HG02763 (cell line): ENCODE measurements at regions not wholly inside any gene's neighbourhood (a gene's known extent, or its start where the extent isn't known, plus 50 kb on each side); places are given as distances from the start of the nearest gene placed in this dataset.
A peak's percentile ranks its signal among the peaks of the same experiment; 100 is the strongest.

Source experiments
- ATAC-seq: cut with Tn5 transposase; IDR thresholded peaks from one replicate; pipeline ENCODE4 v1.9.1; 2021; ENCODE audit warnings: mild to moderate bottlenecking, moderate library complexity; ENCODE audit not compliant: unreplicated experiment

DNA sequence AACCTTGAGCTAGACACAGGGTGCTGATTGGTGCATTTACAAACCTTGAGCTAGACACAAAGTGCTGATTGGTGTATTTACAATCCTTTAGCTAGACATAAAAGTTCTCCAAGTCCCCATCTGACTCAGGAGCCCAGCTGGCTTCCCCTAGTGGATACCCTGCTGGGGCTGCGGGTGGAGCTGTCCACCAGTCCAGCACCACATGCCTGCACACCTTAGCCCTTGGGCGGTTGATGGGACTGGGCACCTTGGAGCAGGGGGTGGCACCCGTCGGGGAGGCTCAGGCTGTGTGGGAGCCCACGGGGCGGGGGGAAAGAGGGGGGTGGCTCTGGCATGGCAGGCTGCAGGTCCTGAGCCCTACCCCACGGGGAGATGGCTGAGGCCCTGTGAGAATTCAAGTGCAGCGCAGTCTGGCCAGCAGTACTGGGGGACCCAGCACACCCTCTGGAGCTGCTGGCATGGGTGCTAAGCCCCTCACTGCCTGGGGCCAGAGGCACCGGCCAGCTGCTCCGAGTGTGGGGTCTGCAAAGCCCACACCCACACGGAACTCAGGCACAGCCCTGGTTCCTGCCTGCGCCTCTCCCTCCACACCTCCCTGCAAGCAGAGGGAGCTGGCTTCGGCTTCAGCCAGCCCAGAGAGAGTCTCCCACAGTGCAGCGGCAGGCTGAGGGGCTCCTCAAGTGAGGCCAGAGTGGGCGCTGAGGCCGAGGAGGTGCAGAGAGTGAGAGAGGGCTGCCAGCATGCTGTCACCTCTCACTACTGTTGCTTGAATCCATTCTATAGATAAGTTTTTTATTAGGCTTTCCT is 369.8 kb upstream of the SMIM30 start:
- no peak for ATAC-seq

- no peak for ATAC-seq
These were observed 368.2 kb upstream of the SMIM30 start for GRCh38 chr7:113486548-113486947.

- ATAC-seq, result no peak
These were observed 365.3 kb upstream of the SMIM30 start for GRCh38 chr7:113483657-113484056.

DNA sequence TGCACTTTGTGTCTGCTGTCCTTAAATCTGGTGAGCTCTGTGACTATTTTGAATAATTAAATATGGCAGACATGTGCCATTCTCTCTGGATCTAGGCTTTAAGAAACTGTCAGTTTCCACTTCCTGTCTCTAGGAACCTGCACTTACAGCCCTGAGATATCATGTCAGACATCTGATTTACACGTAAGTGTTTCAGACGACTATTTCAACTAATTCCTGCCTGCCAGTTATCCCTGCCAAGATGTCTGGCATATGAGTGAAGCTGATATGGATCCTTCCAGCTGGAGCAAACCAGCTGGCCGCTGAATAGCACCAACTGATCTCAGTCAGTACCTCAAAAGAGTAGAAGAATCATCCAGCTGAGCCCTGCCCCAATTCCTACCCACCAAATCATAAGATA is 362.2 kb upstream of the SMIM30 start:
- ATAC-seq, result no peak

DNA sequence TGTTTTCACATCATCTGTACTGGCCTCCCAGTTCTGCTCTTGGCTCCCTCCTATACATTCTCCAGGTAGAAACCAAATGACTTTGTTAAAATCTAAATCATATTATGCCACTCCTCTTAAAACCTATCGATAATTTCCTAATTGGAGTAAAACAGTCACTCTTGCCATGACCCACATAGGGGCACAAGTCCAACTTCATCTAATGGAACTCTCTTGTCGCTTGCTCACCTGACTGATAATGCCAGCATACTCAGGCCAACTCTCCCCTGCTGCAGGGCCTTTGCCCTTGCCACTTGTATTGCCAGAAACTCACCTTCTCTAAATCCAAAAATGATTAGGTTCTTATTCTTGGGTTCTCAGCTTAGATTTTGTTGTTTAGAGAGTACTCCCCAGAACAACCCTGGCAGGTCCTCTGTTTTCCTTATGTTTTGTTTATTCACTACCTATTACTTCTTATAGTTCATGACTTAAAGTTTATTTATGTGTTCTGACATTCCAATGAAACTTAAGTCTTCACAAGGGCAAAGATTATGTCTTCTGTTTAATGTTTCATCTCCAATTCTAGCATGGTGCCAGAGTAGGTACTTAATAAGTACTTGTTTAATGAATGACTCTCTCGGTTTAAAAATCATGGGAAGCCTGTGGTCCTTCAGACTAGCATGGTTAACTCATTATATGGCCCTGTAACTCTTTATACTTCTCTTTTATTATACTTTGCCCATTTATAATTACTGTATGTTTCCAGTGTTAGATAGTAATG is 345.9 kb upstream of the SMIM30 start:
- no peak for ATAC-seq

DNA sequence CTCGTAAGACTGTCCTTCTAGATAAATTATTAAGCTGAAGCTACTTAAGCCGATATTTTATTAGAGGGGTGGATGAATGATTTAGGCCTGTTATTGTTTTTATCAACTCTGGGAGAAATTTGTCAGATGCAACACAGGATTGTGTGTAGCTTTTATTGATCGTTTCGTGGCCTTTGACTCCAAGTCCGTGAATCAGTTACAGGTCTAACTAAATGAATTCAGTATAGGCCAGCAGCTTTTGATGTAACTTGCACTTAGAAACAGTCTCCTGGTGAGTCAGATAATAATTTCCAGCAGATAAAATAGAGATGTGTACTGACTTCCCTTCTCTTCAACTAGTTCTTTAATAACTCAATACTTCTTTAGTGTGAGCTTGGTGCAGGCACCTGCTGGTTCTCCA is 341.7 kb upstream of the SMIM30 start:
- ATAC-seq, result no peak

- no peak for ATAC-seq
These were observed 338.2 kb upstream of the SMIM30 start for GRCh38 chr7:113456533-113456932.

DNA sequence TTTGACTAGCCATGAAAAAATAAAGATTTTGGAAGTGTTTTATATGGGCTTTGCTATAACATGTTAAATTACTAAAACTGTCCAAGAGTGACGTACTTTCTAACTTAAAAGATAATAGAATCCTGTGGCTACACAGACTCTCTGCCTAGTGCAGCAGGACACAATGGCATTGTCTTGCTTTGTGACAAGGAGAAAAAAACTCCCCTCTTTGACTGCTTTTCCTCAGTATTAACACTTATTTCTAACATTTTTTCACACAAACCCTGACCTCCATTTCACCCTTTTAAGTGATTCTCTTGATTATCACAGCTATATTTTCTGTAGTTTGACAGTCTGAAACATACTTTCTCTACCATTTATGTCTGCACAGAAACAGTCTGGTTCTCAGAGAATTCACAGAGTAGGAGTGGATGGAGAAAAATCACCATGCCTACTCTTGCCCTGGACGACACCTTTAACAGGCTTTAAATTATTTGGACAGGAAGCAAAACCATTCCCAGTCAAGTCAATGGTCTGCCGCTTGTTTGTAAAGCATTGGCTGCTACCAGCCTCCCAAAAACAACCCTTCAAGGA is 336.3 kb upstream of the SMIM30 start:
- ATAC-seq, result no peak

GRCh38 chr7:113452245-113452644 is 333.9 kb upstream of the SMIM30 start:
- ATAC-seq, result no peak

- no peak for ATAC-seq
These were observed 328.4 kb upstream of the SMIM30 start for GRCh38 chr7:113446791-113447190.

DNA sequence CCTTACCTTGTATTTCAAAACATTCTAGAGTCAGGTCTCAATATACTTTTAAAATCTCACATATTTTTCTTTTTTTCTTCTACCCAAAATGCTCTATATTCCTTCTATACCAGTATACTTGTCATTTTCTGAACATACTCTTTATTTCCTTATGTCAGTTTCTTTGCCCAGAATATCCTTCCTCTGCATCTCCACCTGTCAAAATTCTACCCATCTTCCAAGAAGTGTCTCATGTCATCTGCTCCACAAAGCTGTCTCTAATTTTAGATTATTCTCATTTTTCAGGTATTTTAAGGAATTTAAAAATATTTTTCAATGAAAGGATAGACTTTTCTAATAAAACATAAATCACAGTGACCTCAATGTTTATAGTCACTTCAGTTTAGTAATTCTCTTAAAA is 328.0 kb upstream of the SMIM30 start:
- ATAC-seq, result no peak

GRCh38 chr7:113444261-113444660 is 325.9 kb upstream of the SMIM30 start:
- ATAC-seq, result no peak

- no peak for ATAC-seq
These were observed 321.8 kb upstream of the SMIM30 start for GRCh38 chr7:113440173-113440572.

DNA sequence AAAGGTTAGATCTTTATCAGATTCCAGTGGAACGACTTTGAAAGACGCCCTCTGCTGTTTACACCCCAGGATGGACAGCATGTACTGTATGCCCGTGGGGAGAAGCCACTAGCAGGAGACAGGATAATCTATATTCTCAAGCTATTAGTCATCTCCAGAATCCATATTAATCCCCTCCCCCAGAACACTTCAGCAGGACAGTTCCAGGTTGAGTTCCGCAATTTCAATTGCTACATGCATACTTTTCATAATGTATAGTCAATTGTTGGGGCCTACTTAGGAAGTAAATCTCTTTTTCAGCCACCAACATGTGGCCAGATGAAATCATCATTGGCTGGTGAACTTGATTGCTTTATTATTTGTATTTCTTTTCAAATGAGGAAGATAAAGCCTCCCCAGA is 313.1 kb upstream of the SMIM30 start:
- ATAC-seq, result no peak

GRCh38 chr7:113424185-113424817 is 305.9 kb upstream of the SMIM30 start:
- no peak for ATAC-seq

DNA sequence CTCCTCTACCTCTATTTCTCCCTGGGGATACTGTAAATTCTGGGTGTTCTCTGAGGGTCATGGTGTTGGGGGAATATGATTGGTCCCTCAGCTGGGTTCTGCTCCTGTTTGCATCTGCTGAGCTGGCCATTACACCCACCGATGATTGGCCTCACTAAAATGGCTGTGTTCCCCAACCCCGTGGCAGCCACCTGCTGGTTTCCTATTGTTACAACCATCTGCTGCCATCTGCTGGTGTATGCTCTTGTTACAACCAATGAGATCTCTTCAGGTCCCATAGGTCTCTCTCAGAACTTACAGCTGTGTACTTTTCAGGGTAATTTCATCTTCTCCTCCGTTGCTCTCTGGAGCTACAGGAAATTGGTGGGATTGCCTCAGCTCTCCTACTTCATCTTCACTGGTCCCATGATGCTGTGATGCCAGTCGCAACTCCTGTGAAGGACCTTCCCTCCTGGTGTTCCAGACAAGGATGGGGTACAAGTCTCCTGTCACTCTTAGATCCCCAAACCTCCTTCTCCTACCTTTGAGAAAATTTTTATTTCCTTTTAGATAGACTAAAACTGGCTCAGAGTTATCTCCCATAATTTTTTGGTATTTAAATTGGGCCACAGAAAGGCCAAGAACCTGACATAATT is 303.5 kb upstream of the SMIM30 start:
- peak; percentile 100 for ATAC-seq

DNA sequence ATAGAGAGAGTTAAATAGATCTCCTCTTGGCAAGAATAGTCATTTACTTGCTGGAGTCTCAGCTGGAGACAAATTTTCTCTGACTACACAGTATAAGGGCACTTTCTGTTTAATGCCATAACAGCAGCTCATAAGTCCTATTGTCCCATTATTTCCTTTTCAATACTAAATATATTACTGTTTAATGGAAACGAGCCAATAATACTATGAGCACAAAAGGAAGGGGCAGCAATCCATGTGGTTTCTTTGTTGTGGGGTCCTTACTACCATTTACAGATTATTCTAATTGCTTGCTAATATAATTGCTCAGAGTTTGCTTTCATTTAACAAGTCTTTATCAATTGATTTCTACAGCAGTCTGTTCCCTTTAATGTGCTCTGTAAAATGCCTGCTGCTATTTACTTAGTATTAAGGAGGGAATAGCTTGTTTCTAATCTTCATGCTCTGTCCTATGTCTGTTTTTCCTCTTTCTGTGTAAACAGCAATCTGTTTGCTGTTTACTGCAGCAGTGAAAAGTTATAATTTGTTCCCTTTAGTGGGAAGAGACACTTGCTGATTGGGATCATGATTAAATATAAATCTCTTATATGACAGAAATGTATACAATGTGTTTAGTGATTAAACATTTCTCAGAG is 296.2 kb upstream of the SMIM30 start:
- ATAC-seq, result no peak

DNA sequence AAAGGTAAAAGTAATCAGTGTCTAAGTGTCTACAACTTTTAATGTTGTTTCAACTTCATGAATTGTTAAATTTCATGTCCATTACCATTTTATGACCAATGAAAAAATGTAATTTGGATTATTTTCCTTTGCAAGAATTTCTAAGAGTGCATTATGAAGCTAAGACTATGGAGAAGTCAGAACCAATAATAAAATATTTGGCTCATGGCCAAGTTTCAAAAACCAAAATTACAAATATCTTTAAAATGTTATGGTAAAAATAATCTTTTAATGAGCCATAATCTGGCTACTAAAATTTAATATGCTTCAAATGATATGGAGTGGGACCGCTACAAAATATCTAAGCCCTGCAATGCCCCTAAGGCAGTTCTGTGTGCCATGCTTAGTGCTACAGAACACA is 294.1 kb upstream of the SMIM30 start:
- ATAC-seq, result no peak

DNA sequence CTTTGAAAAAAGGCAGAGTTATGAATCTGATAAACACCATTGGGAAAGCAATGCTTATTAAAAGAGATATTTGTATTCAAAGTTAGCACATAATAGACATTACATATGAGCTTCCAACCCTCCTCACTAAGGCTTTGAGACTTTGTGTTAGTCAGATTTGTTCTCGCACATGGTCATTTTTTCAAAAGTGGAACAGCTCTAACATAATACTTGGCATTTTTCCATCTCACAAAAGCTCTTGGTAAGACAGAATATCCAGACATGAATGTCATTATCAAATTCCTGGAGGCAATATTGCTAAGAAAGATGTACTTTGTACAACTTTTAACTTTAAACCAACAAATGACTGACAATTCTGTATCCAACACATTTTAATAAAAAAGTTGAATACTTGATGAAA is 292.4 kb upstream of the SMIM30 start:
- ATAC-seq, result no peak

GRCh38 chr7:113408999-113409398 is 290.6 kb upstream of the SMIM30 start:
- ATAC-seq, result no peak
